HCT116 (cell line): ENCODE measurements at regions not wholly inside any gene's neighbourhood (a gene's known extent, or its start where the extent isn't known, plus 50 kb on each side); places are given as distances from the start of the nearest gene placed in this dataset.

Source experiments
- ATAC-seq: fragments of 200-7000 bp; cut with Tn5 transposase; 2 replicates; pipeline ENCODE4 v1.9.1; 2020; ENCODE audit warnings: mild to moderate bottlenecking, moderate library complexity
- BruUV-seq: library from RNA; stranded (reverse); fragments of 400-500 nt; replicated peaks from 2 replicates; lab custom pipeline; 2021; lab: Mats Ljungman, UMichigan
- CTCF ChIA-PET: fragments of 300-600 bp; sonication (Branson Sonifier 250); formaldehyde crosslinking; loops from one replicate; lab custom pipeline; 2021; ENCODE audit warnings: antibody characterized with exemption; lab: Charles Lee
- POLR2A ChIA-PET: fragments of 300-600, 350-600 bp; sonication (Branson Sonifier 250); formaldehyde crosslinking; loops from one replicate; lab custom pipeline; 2021; ENCODE audit warnings: antibody characterized with exemption; lab: Charles Lee
- RAD21 ChIA-PET, 2 experiments: fragments of 300-600 bp; sonication (Branson Sonifier 250); formaldehyde crosslinking; loops; one replicate each; lab custom pipeline; 2023; ENCODE audit warnings: low total read pairs in 2 of 2; ENCODE audit not compliant: uncharacterized antibody in 2 of 2, unreplicated experiment in 2 of 2, low non-redundant PET in 1 of 2; lab: Charles Lee
- DNase-seq: peaks from one replicate; pipeline ENCODE4 v3.0.0-alpha.2; 2010; ENCODE audit warnings: low read depth, low spot score
- H2AFZ ChIP-seq: fragments of 200-600 bp; shearing (Covaris generic), sonication (generic); 2 replicates; pipeline ENCODE4 v1.6.1; 2017; ENCODE audit warnings: low read depth, mixed run types, mixed read lengths, antibody characterized with exemption, low read length; ENCODE audit not compliant: poor library complexity, severe bottlenecking
- H3K27ac ChIP-seq: 2 replicates; pipeline ENCODE4 v1.5.1; 2012; ENCODE audit warnings: low read depth, low read length
- H3K27me3 ChIP-seq: fragments of 200-600 bp; sonication (generic); 2 replicates; pipeline ENCODE4 v1.6.1; 2016; ENCODE audit warnings: mixed run types, low read length, mixed read lengths; ENCODE audit not compliant: insufficient read depth
- H3K36me3 ChIP-seq, 2 experiments: fragments of 200-500 bp in 1 of 2; fragments of 200-600 bp in 1 of 2; sonication (Bioruptor generic) in 1 of 2; sonication (generic) in 1 of 2; 2 replicates each; pipeline versions ENCODE4 v1.5.1 to v1.6.1; 2014 to 2016; ENCODE audit warnings: low read length in 2 of 2, inconsistent platforms in 1 of 2, mixed read lengths in 1 of 2, mixed run types in 1 of 2; ENCODE audit not compliant: insufficient read depth in 2 of 2, control insufficient read depth in 1 of 2
- H3K4me1 ChIP-seq, 2 experiments: fragments of 200-600 bp in 1 of 2; sonication (generic) in 1 of 2; 2 replicates each; pipeline versions ENCODE4 v1.5.1 to v1.6.1; 2012 to 2017; ENCODE audit warnings: low read length in 2 of 2, inconsistent platforms in 1 of 2, mild to moderate bottlenecking in 1 of 2, mixed read lengths in 1 of 2, mixed run types in 1 of 2, moderate library complexity in 1 of 2; ENCODE audit not compliant: insufficient read depth in 2 of 2, control insufficient read depth in 1 of 2
- H3K4me2 ChIP-seq: fragments of 200-600 bp; sonication (generic); 2 replicates; pipeline ENCODE4 v1.6.1; 2017; ENCODE audit warnings: mixed run types, low read length, mixed read lengths
- H3K4me3 ChIP-seq, 2 experiments: fragments of 200-600 bp in 1 of 2; sonication (generic) in 1 of 2; replicated peaks in 1 of 2; 2 replicates each; pipeline ENCODE4 v1.5.1; 2011 to 2016; ENCODE audit warnings: low read length in 2 of 2, control low read depth in 1 of 2, low read depth in 1 of 2, mild to moderate bottlenecking in 1 of 2, mixed read lengths in 1 of 2, mixed run types in 1 of 2
- H3K79me2 ChIP-seq: fragments of 200-600 bp; sonication (generic); 2 replicates; pipeline ENCODE4 v1.6.1; 2017; ENCODE audit warnings: mild to moderate bottlenecking, mixed run types, low read length, moderate library complexity, mixed read lengths; ENCODE audit not compliant: insufficient read depth
- H3K9ac ChIP-seq: fragments of 200-600 bp; sonication (generic); 2 replicates; pipeline ENCODE4 v1.6.1; 2016; ENCODE audit warnings: low read length, mixed read lengths
- H3K9me2 ChIP-seq: fragments of 200-600 bp; sonication (generic), shearing (Covaris generic); 2 replicates; pipeline ENCODE4 v1.6.1; 2017; ENCODE audit warnings: mixed run types, mild to moderate bottlenecking, moderate library complexity; ENCODE audit not compliant: insufficient read depth
- H3K9me3 ChIP-seq, 2 experiments: fragments of 200-500 bp in 1 of 2; fragments of 200-600 bp in 1 of 2; sonication (Bioruptor generic) in 1 of 2; sonication (generic) in 1 of 2; 2 replicates each; pipeline ENCODE4 v1.6.1; 2014 to 2017; ENCODE audit warnings: low read length in 2 of 2, mixed read lengths in 2 of 2, inconsistent platforms in 1 of 2, low read depth in 1 of 2, mild to moderate bottlenecking in 1 of 2, mixed run types in 1 of 2, moderate library complexity in 1 of 2; ENCODE audit not compliant: control insufficient read depth in 1 of 2, insufficient read depth in 1 of 2
- H4K20me1 ChIP-seq: fragments of 200-600 bp; sonication (generic), shearing (Covaris generic); 2 replicates; pipeline ENCODE4 v1.6.1; 2017; ENCODE audit warnings: mixed run types, mild to moderate bottlenecking, moderate library complexity; ENCODE audit not compliant: insufficient read depth
- ELF1 ChIP-seq: IDR thresholded peaks from 2 replicates; pipeline ENCODE4 v1.6.1; 2012; ENCODE audit warnings: low read depth, borderline replicate concordance
- FOSL1 ChIP-seq: IDR thresholded peaks from 2 replicates; pipeline ENCODE4 v1.6.1; 2012; ENCODE audit warnings: low read depth
- SIN3A ChIP-seq: IDR thresholded peaks from 2 replicates; pipeline ENCODE4 v1.6.1; 2012; ENCODE audit warnings: low read depth
- YY1 ChIP-seq: IDR thresholded peaks from 2 replicates; pipeline ENCODE4 v1.6.1; 2011; ENCODE audit warnings: low read length, low read depth, moderate library complexity, mild to moderate bottlenecking; ENCODE audit not compliant: insufficient replicate concordance; ENCODE audit errors: extremely low read depth
- intact Hi-C: fragments of 100-400 bp; cut with micrococcal nuclease; formaldehyde crosslinking; loops from 2 replicates; pipeline ENCODE4 v1.10.0; 2022
- TF ChIP-seq, protein P1 (sequence below): IDR thresholded peaks from 2 replicates; pipeline ENCODE4 v1.6.1; 2011; ENCODE audit warnings: mild to moderate bottlenecking, low read length, moderate library complexity; ENCODE audit not compliant: insufficient replicate concordance; ENCODE audit errors: extremely low read depth
- TF ChIP-seq, protein P2 (sequence below), 3 experiments: fragments of 200-600 bp in 1 of 3; sonication (generic) in 1 of 3; IDR thresholded peaks in 2 of 3; conservative IDR thresholded peaks in 1 of 3; 2 replicates each; pipeline ENCODE4 v1.5.1; 2012 to 2017; ENCODE audit warnings: low read depth in 2 of 3, low read length in 2 of 3, antibody characterized with exemption in 1 of 3, borderline replicate concordance in 1 of 3, control low read depth in 1 of 3, mild to moderate bottlenecking in 1 of 3, mixed read lengths in 1 of 3, mixed run types in 1 of 3, moderate library complexity in 1 of 3; ENCODE audit not compliant: insufficient read depth in 1 of 3
- TF ChIP-seq, protein P3 (sequence below): IDR thresholded peaks from 2 replicates; pipeline ENCODE4 v1.6.1; 2012

GRCh38 chr6:144951730-144952437 is 666.7 kb downstream of the UTRN start:
- no peaks in the 10 kb centered on the region for H3K36me3 ChIP-seq
- H3K27me3 ChIP-seq, result no peaks in the 10 kb centered on the region
- no peaks in the 10 kb centered on the region for H3K9me2 ChIP-seq
- no peak overlapping the region for H3K27ac ChIP-seq
- no peak for ATAC-seq
- H4K20me1 ChIP-seq, result no peaks in the 10 kb centered on the region
- ChIA-PET CTCF (no interaction called here), RAD21 (no interaction called here), POLR2A (no interaction called here)
- intact Hi-C loops, result no loop called here
- no peak overlapping the region for H3K4me3 ChIP-seq
- H3K79me2 ChIP-seq, result no peaks in the 10 kb centered on the region
- H3K9ac ChIP-seq, result no peak overlapping the region
- peaks cover 5 to 24% of the 10 kb centered on the region in 2 experiments; a peak in 3 of 4 replicates for H3K4me1 ChIP-seq
- no TSS peak for BruUV-seq
- peak overlapping the region; percentile 58 for H2AFZ ChIP-seq
- TF ChIP-seq YY1 (no peak), ELF1 (no peak), SIN3A (no peak), FOSL1 (no peak)
- TF ChIP-seq, protein P1, sequence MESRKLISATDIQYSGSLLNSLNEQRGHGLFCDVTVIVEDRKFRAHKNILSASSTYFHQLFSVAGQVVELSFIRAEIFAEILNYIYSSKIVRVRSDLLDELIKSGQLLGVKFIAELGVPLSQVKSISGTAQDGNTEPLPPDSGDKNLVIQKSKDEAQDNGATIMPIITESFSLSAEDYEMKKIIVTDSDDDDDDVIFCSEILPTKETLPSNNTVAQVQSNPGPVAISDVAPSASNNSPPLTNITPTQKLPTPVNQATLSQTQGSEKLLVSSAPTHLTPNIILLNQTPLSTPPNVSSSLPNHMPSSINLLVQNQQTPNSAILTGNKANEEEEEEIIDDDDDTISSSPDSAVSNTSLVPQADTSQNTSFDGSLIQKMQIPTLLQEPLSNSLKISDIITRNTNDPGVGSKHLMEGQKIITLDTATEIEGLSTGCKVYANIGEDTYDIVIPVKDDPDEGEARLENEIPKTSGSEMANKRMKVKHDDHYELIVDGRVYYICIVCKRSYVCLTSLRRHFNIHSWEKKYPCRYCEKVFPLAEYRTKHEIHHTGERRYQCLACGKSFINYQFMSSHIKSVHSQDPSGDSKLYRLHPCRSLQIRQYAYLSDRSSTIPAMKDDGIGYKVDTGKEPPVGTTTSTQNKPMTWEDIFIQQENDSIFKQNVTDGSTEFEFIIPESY, result no peak
- TF ChIP-seq, protein P2, sequence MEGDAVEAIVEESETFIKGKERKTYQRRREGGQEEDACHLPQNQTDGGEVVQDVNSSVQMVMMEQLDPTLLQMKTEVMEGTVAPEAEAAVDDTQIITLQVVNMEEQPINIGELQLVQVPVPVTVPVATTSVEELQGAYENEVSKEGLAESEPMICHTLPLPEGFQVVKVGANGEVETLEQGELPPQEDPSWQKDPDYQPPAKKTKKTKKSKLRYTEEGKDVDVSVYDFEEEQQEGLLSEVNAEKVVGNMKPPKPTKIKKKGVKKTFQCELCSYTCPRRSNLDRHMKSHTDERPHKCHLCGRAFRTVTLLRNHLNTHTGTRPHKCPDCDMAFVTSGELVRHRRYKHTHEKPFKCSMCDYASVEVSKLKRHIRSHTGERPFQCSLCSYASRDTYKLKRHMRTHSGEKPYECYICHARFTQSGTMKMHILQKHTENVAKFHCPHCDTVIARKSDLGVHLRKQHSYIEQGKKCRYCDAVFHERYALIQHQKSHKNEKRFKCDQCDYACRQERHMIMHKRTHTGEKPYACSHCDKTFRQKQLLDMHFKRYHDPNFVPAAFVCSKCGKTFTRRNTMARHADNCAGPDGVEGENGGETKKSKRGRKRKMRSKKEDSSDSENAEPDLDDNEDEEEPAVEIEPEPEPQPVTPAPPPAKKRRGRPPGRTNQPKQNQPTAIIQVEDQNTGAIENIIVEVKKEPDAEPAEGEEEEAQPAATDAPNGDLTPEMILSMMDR (IDR thresholded peaks at IDR 0.05 in 2 of 3, conservative IDR thresholded peaks at IDR 0.05 in 1 of 3; ENCODE audit: borderline replicate concordance in 1 of 3, insufficient read depth in 1 of 3, low read depth in 2 of 3, low read length in 2 of 3), result peak in 1 of 3 experiments; percentile 17; a peak in 1 of 6 replicates
- TF ChIP-seq, protein P3, sequence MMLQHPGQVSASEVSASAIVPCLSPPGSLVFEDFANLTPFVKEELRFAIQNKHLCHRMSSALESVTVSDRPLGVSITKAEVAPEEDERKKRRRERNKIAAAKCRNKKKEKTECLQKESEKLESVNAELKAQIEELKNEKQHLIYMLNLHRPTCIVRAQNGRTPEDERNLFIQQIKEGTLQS, result no peak
- H3K9me3 ChIP-seq, result no peaks in the 10 kb centered on the region
- DNase-seq, result no peak
- H3K4me2 ChIP-seq, result no peak overlapping the region
